HCT116 (cell line): ENCODE measurements at regions not wholly inside any gene's neighbourhood (a gene's known extent, or its start where the extent isn't known, plus 50 kb on each side); places are given as distances from the start of the nearest gene placed in this dataset.

Experiments
- ATAC-seq: fragments of 200-7000 bp; cut with Tn5 transposase; 2 replicates; pipeline ENCODE4 v1.9.1; 2020; ENCODE audit warnings: mild to moderate bottlenecking, moderate library complexity
- BruUV-seq: library from RNA; stranded (reverse); fragments of 400-500 nt; replicated peaks from 2 replicates; lab custom pipeline; 2021; lab: Mats Ljungman, UMichigan
- CTCF ChIA-PET: fragments of 300-600 bp; sonication (Branson Sonifier 250); formaldehyde crosslinking; loops from one replicate; lab custom pipeline; 2021; ENCODE audit warnings: antibody characterized with exemption; lab: Charles Lee
- POLR2A ChIA-PET: fragments of 300-600, 350-600 bp; sonication (Branson Sonifier 250); formaldehyde crosslinking; loops from one replicate; lab custom pipeline; 2021; ENCODE audit warnings: antibody characterized with exemption; lab: Charles Lee
- RAD21 ChIA-PET, 2 experiments: fragments of 300-600 bp; sonication (Branson Sonifier 250); formaldehyde crosslinking; loops; one replicate each; lab custom pipeline; 2023; ENCODE audit warnings: low total read pairs in 2 of 2; ENCODE audit not compliant: uncharacterized antibody in 2 of 2, unreplicated experiment in 2 of 2, low non-redundant PET in 1 of 2; lab: Charles Lee
- DNase-seq: peaks from one replicate; pipeline ENCODE4 v3.0.0-alpha.2; 2010; ENCODE audit warnings: low read depth, low spot score
- H2AFZ ChIP-seq: fragments of 200-600 bp; shearing (Covaris generic), sonication (generic); 2 replicates; pipeline ENCODE4 v1.6.1; 2017; ENCODE audit warnings: low read depth, mixed run types, mixed read lengths, antibody characterized with exemption, low read length; ENCODE audit not compliant: poor library complexity, severe bottlenecking
- H3K27ac ChIP-seq: 2 replicates; pipeline ENCODE4 v1.5.1; 2012; ENCODE audit warnings: low read depth, low read length
- H3K27me3 ChIP-seq: fragments of 200-600 bp; sonication (generic); 2 replicates; pipeline ENCODE4 v1.6.1; 2016; ENCODE audit warnings: mixed run types, low read length, mixed read lengths; ENCODE audit not compliant: insufficient read depth
- H3K36me3 ChIP-seq, 2 experiments: fragments of 200-500 bp in 1 of 2; fragments of 200-600 bp in 1 of 2; sonication (Bioruptor generic) in 1 of 2; sonication (generic) in 1 of 2; 2 replicates each; pipeline versions ENCODE4 v1.5.1 to v1.6.1; 2014 to 2016; ENCODE audit warnings: low read length in 2 of 2, inconsistent platforms in 1 of 2, mixed read lengths in 1 of 2, mixed run types in 1 of 2; ENCODE audit not compliant: insufficient read depth in 2 of 2, control insufficient read depth in 1 of 2
- H3K4me1 ChIP-seq, 2 experiments: fragments of 200-600 bp in 1 of 2; sonication (generic) in 1 of 2; 2 replicates each; pipeline versions ENCODE4 v1.5.1 to v1.6.1; 2012 to 2017; ENCODE audit warnings: low read length in 2 of 2, inconsistent platforms in 1 of 2, mild to moderate bottlenecking in 1 of 2, mixed read lengths in 1 of 2, mixed run types in 1 of 2, moderate library complexity in 1 of 2; ENCODE audit not compliant: insufficient read depth in 2 of 2, control insufficient read depth in 1 of 2
- H3K4me2 ChIP-seq: fragments of 200-600 bp; sonication (generic); 2 replicates; pipeline ENCODE4 v1.6.1; 2017; ENCODE audit warnings: mixed run types, low read length, mixed read lengths
- H3K4me3 ChIP-seq, 2 experiments: fragments of 200-600 bp in 1 of 2; sonication (generic) in 1 of 2; replicated peaks in 1 of 2; 2 replicates each; pipeline ENCODE4 v1.5.1; 2011 to 2016; ENCODE audit warnings: low read length in 2 of 2, control low read depth in 1 of 2, low read depth in 1 of 2, mild to moderate bottlenecking in 1 of 2, mixed read lengths in 1 of 2, mixed run types in 1 of 2
- H3K79me2 ChIP-seq: fragments of 200-600 bp; sonication (generic); 2 replicates; pipeline ENCODE4 v1.6.1; 2017; ENCODE audit warnings: mild to moderate bottlenecking, mixed run types, low read length, moderate library complexity, mixed read lengths; ENCODE audit not compliant: insufficient read depth
- H3K9ac ChIP-seq: fragments of 200-600 bp; sonication (generic); 2 replicates; pipeline ENCODE4 v1.6.1; 2016; ENCODE audit warnings: low read length, mixed read lengths
- H3K9me2 ChIP-seq: fragments of 200-600 bp; sonication (generic), shearing (Covaris generic); 2 replicates; pipeline ENCODE4 v1.6.1; 2017; ENCODE audit warnings: mixed run types, mild to moderate bottlenecking, moderate library complexity; ENCODE audit not compliant: insufficient read depth
- H3K9me3 ChIP-seq, 2 experiments: fragments of 200-500 bp in 1 of 2; fragments of 200-600 bp in 1 of 2; sonication (Bioruptor generic) in 1 of 2; sonication (generic) in 1 of 2; 2 replicates each; pipeline ENCODE4 v1.6.1; 2014 to 2017; ENCODE audit warnings: low read length in 2 of 2, mixed read lengths in 2 of 2, inconsistent platforms in 1 of 2, low read depth in 1 of 2, mild to moderate bottlenecking in 1 of 2, mixed run types in 1 of 2, moderate library complexity in 1 of 2; ENCODE audit not compliant: control insufficient read depth in 1 of 2, insufficient read depth in 1 of 2
- H4K20me1 ChIP-seq: fragments of 200-600 bp; sonication (generic), shearing (Covaris generic); 2 replicates; pipeline ENCODE4 v1.6.1; 2017; ENCODE audit warnings: mixed run types, mild to moderate bottlenecking, moderate library complexity; ENCODE audit not compliant: insufficient read depth
- CEBPB ChIP-seq: IDR thresholded peaks from 2 replicates; pipeline ENCODE4 v1.6.1; 2012; ENCODE audit warnings: low read depth
- CTCF ChIP-seq, 3 experiments: fragments of 200-600 bp in 1 of 3; sonication (generic) in 1 of 3; IDR thresholded peaks in 2 of 3; conservative IDR thresholded peaks in 1 of 3; 2 replicates each; pipeline ENCODE4 v1.5.1; 2012 to 2017; ENCODE audit warnings: low read depth in 2 of 3, low read length in 2 of 3, antibody characterized with exemption in 1 of 3, borderline replicate concordance in 1 of 3, control low read depth in 1 of 3, mild to moderate bottlenecking in 1 of 3, mixed read lengths in 1 of 3, mixed run types in 1 of 3, moderate library complexity in 1 of 3; ENCODE audit not compliant: insufficient read depth in 1 of 3
- EGR1 ChIP-seq: IDR thresholded peaks from 2 replicates; pipeline ENCODE4 v1.6.1; 2012; ENCODE audit warnings: low read depth
- ELF1 ChIP-seq: IDR thresholded peaks from 2 replicates; pipeline ENCODE4 v1.6.1; 2012; ENCODE audit warnings: low read depth, borderline replicate concordance
- EZH2 ChIP-seq: fragments of 200-600 bp; sonication (generic); IDR thresholded peaks from 2 replicates; pipeline ENCODE4 v1.6.1; 2017; ENCODE audit warnings: antibody characterized with exemption, mixed run types
- FOSL1 ChIP-seq: IDR thresholded peaks from 2 replicates; pipeline ENCODE4 v1.6.1; 2012; ENCODE audit warnings: low read depth
- JUND ChIP-seq: IDR thresholded peaks from 2 replicates; pipeline ENCODE4 v1.6.1; 2012
- MAX ChIP-seq: IDR thresholded peaks from 2 replicates; pipeline ENCODE4 v1.6.1; 2012
- POLR2AphosphoS5 ChIP-seq: IDR thresholded peaks from 2 replicates; pipeline ENCODE4 v1.6.1; 2011; ENCODE audit warnings: mild to moderate bottlenecking, low read depth, low read length, moderate library complexity
- RAD21 ChIP-seq: IDR thresholded peaks from 2 replicates; pipeline ENCODE4 v1.6.1; 2012; ENCODE audit warnings: low read depth, mild to moderate bottlenecking
- REST ChIP-seq: IDR thresholded peaks from 2 replicates; pipeline ENCODE4 v1.6.1; 2012; ENCODE audit warnings: low read depth
- SIN3A ChIP-seq: IDR thresholded peaks from 2 replicates; pipeline ENCODE4 v1.6.1; 2012; ENCODE audit warnings: low read depth
- SP1 ChIP-seq: IDR thresholded peaks from 2 replicates; pipeline ENCODE4 v1.6.1; 2012; ENCODE audit warnings: low read depth
- SRF ChIP-seq: IDR thresholded peaks from 2 replicates; pipeline ENCODE4 v1.6.1; 2012; ENCODE audit warnings: low read depth
- YY1 ChIP-seq: IDR thresholded peaks from 2 replicates; pipeline ENCODE4 v1.6.1; 2011; ENCODE audit warnings: low read length, low read depth, moderate library complexity, mild to moderate bottlenecking; ENCODE audit not compliant: insufficient replicate concordance; ENCODE audit errors: extremely low read depth
- ZBTB33 ChIP-seq: IDR thresholded peaks from 2 replicates; pipeline ENCODE4 v1.6.1; 2011; ENCODE audit warnings: mild to moderate bottlenecking, low read length, moderate library complexity; ENCODE audit not compliant: insufficient replicate concordance; ENCODE audit errors: extremely low read depth
- ZFX ChIP-seq: fragments of 450-650 bp; IDR thresholded peaks from 2 replicates; pipeline ENCODE4 v1.6.1; 2017
- ZNF274 ChIP-seq: fragments of 200-500 bp; sonication (Bioruptor generic); IDR thresholded peaks from 2 replicates; pipeline ENCODE4 v1.6.1; 2014; ENCODE audit warnings: mild to moderate bottlenecking, low read depth, low read length, inconsistent platforms
- intact Hi-C: fragments of 100-400 bp; cut with micrococcal nuclease; formaldehyde crosslinking; loops from 2 replicates; pipeline ENCODE4 v1.10.0; 2022

- Histone ChIP-seq H3K79me2 (no peaks in the 10 kb centered on the region), H2AFZ (no peak overlapping the region), H4K20me1 (no peaks in the 10 kb centered on the region), H3K4me3 (no peak overlapping the region), H3K27me3 (no peaks in the 10 kb centered on the region), H3K27ac (no peak overlapping the region), H3K4me2 (no peak overlapping the region), H3K9ac (no peak overlapping the region), H3K36me3 (no peaks in the 10 kb centered on the region), H3K4me1 (peaks cover 0 to 3% of the 10 kb centered on the region in 2 experiments; a peak in 1 of 4 replicates), H3K9me3 (no peaks in the 10 kb centered on the region), H3K9me2 (no peaks in the 10 kb centered on the region)
- ChIA-PET POLR2A (no interaction called here), RAD21 (no interaction called here), CTCF (no interaction called here)
- ATAC-seq, result no peak
- TF ChIP-seq SP1, result no peak
- no peak for TF ChIP-seq REST
- TF ChIP-seq CEBPB, result no peak
- no peak for TF ChIP-seq SIN3A
- no peak for TF ChIP-seq CTCF (IDR thresholded peaks at IDR 0.05 in 2 of 3, conservative IDR thresholded peaks at IDR 0.05 in 1 of 3; ENCODE audit: borderline replicate concordance in 1 of 3, insufficient read depth in 1 of 3, low read depth in 2 of 3, low read length in 2 of 3)
- TF ChIP-seq MAX, result no peak
- no peak for TF ChIP-seq YY1
- no peak for TF ChIP-seq EZH2
- no peak for TF ChIP-seq SRF
- TF ChIP-seq RAD21, result no peak
- no peak for TF ChIP-seq ELF1
- TF ChIP-seq JUND, result no peak
- TF ChIP-seq EGR1, result no peak
- TF ChIP-seq ZBTB33, result no peak
- TF ChIP-seq POLR2AphosphoS5, result no peak
- no peak for TF ChIP-seq ZNF274
- no peak for TF ChIP-seq FOSL1
- TF ChIP-seq ZFX, result no peak
- no TSS peak for BruUV-seq
- DNase-seq, result no peak
- intact Hi-C loops, result no loop called here
Observed at GRCh38 chr2:71948781-71949536, 198.7 kb downstream of the CYP26B1 start.
